ENCODE measurements at regions not wholly inside any gene's neighbourhood (a gene's known extent, or its start where the extent isn't known, plus 50 kb on each side); places are given as distances from the start of the nearest gene placed in this dataset.

- DNase-seq (ENCODE audit: low read depth) = no peak
- H3K4me3 ChIP-seq (ENCODE audit: low read depth, low read length) = no peak overlapping the region
- TF ChIP-seq MYC (IDR thresholded peaks at IDR 0.05; ENCODE audit: low read depth, low read length) (no peak), POLR2A (IDR thresholded peaks at IDR 0.05; ENCODE audit: extremely low read depth, insufficient read length) (no peak), CTCF (IDR thresholded peaks at IDR 0.05; ENCODE audit: low read depth, low read length) (no peak), MAX (IDR thresholded peaks at IDR 0.05; ENCODE audit: low read depth, low read length) (no peak)
Measured at GRCh38 chr22:48603621-48604320, 1223.9 kb downstream of the BRD1 start.

GRCh38 chr22:48602805-48603518, 1224.7 kb downstream of the BRD1 start:
- TF ChIP-seq MYC (IDR thresholded peaks at IDR 0.05; ENCODE audit: low read depth, low read length) (no peak), MAX (IDR thresholded peaks at IDR 0.05; ENCODE audit: low read depth, low read length) (no peak), POLR2A (IDR thresholded peaks at IDR 0.05; ENCODE audit: extremely low read depth, insufficient read length) (no peak), CTCF (IDR thresholded peaks at IDR 0.05; ENCODE audit: low read depth, low read length) (no peak)
- no peak overlapping the region for H3K4me3 ChIP-seq (ENCODE audit: low read depth, low read length)
- no peak for DNase-seq (ENCODE audit: low read depth)

- no peak overlapping the region for H3K4me3 ChIP-seq (ENCODE audit: low read depth, low read length)
- TF ChIP-seq MAX (IDR thresholded peaks at IDR 0.05; ENCODE audit: low read depth, low read length) (no peak), MYC (IDR thresholded peaks at IDR 0.05; ENCODE audit: low read depth, low read length) (no peak), CTCF (IDR thresholded peaks at IDR 0.05; ENCODE audit: low read depth, low read length) (no peak), POLR2A (IDR thresholded peaks at IDR 0.05; ENCODE audit: extremely low read depth, insufficient read length) (no peak)
- DNase-seq (ENCODE audit: low read depth) = no peak
Measured at GRCh38 chr22:48600681-48601080, 1227.0 kb downstream of the BRD1 start.

GRCh38 chr22:48600171-48600570, 1227.5 kb downstream of the BRD1 start:
- TF ChIP-seq POLR2A (IDR thresholded peaks at IDR 0.05; ENCODE audit: extremely low read depth, insufficient read length) = no peak
- no peak for TF ChIP-seq CTCF (IDR thresholded peaks at IDR 0.05; ENCODE audit: low read depth, low read length)
- no peak for TF ChIP-seq MYC (IDR thresholded peaks at IDR 0.05; ENCODE audit: low read depth, low read length)
- DNase-seq (ENCODE audit: low read depth) = no peak
- H3K4me3 ChIP-seq (ENCODE audit: low read depth, low read length) = no peak overlapping the region

GRCh38 chr22:48599346-48599745, 1228.3 kb downstream of the BRD1 start:
- no peak for DNase-seq (ENCODE audit: low read depth)
- no peak for TF ChIP-seq POLR2A (IDR thresholded peaks at IDR 0.05; ENCODE audit: extremely low read depth, insufficient read length)
- no peak for TF ChIP-seq CTCF (IDR thresholded peaks at IDR 0.05; ENCODE audit: low read depth, low read length)
- no peak for TF ChIP-seq MAX (IDR thresholded peaks at IDR 0.05; ENCODE audit: low read depth, low read length)
- no peak for TF ChIP-seq MYC (IDR thresholded peaks at IDR 0.05; ENCODE audit: low read depth, low read length)
- H3K4me3 ChIP-seq (ENCODE audit: low read depth, low read length) = no peak overlapping the region

All from NB4 (cell line).